IMR-90 (cell line): ENCODE measurements at regions not wholly inside any gene's neighbourhood (a gene's known extent, or its start where the extent isn't known, plus 50 kb on each side); places are given as distances from the start of the nearest gene placed in this dataset.

Experiments
- ATAC-seq: fragments of 200-7000 bp; cut with Tn5 transposase; 2 replicates; pipeline ENCODE4 v1.9.1; 2020; ENCODE audit warnings: low read depth, mild to moderate bottlenecking, moderate library complexity
- BruUV-seq: library from RNA; stranded (reverse); fragments of 400-500 nt; replicated peaks from 2 replicates; lab custom pipeline; 2021; lab: Mats Ljungman, UMichigan
- CTCF ChIA-PET: fragments of 300-600 bp; formaldehyde crosslinking; extraction: SDS; loops from one replicate; lab custom pipeline; 2021; ENCODE audit warnings: antibody characterized with exemption; lab: Yijun Ruan, JAX
- POLR2A ChIA-PET: fragments of 300-600 bp; sonication (Branson Sonifier 250); formaldehyde crosslinking; loops from one replicate; lab custom pipeline; 2022; ENCODE audit warnings: antibody characterized with exemption; ENCODE audit not compliant: unreplicated experiment; lab: Charles Lee
- DNase-seq: peaks from one replicate; pipeline ENCODE4 v3.0.0; 2013
- H2AFZ ChIP-seq: replicated peaks from 2 replicates; pipeline ENCODE3; 2013; ENCODE audit warnings: low read length, mild to moderate bottlenecking; ENCODE audit not compliant: poor library complexity
- H2AK5ac ChIP-seq: 2 replicates; pipeline ENCODE4 v1.6.1; 2013; ENCODE audit warnings: low read depth, low read length, inconsistent platforms
- H2AK9ac ChIP-seq: replicated peaks from 2 replicates; pipeline ENCODE3; 2013; ENCODE audit warnings: mild to moderate bottlenecking, low read depth, low read length, moderate library complexity; ENCODE audit not compliant: poor library complexity
- H2BK120ac ChIP-seq: 2 replicates; pipeline ENCODE4 v1.6.1; 2013; ENCODE audit warnings: low read depth, low read length, inconsistent platforms
- H2BK15ac ChIP-seq: 3 replicates; pipeline ENCODE4 v1.6.1; 2013; ENCODE audit warnings: low read depth, low read length, inconsistent platforms
- H2BK20ac ChIP-seq: 2 replicates; pipeline ENCODE4 v1.6.1; 2013; ENCODE audit warnings: low read depth, mild to moderate bottlenecking, inconsistent platforms, low read length, moderate library complexity
- H2BK5ac ChIP-seq: 2 replicates; pipeline ENCODE4 v1.6.1; 2013; ENCODE audit warnings: mild to moderate bottlenecking, low read depth, low read length, inconsistent platforms; ENCODE audit not compliant: poor library complexity, severe bottlenecking
- H3K14ac ChIP-seq: replicated peaks from 2 replicates; pipeline ENCODE4 v1.6.1; 2013; ENCODE audit warnings: low read depth, low read length, inconsistent platforms
- H3K18ac ChIP-seq: 2 replicates; pipeline ENCODE4 v1.6.1; 2013; ENCODE audit warnings: low read depth, low read length, control low read depth
- H3K23ac ChIP-seq: 2 replicates; pipeline ENCODE4 v1.6.1; 2013; ENCODE audit warnings: low read depth, low read length, inconsistent platforms
- H3K27ac ChIP-seq: 2 replicates; pipeline ENCODE4 v1.5.1; 2013; ENCODE audit warnings: mild to moderate bottlenecking, control low read depth, low read length; ENCODE audit not compliant: insufficient read depth
- H3K27me3 ChIP-seq: 2 replicates; pipeline ENCODE4 v1.6.1; 2013; ENCODE audit warnings: low read length; ENCODE audit not compliant: control insufficient read depth, insufficient read depth
- H3K36me3 ChIP-seq: 2 replicates; pipeline ENCODE4 v1.6.1; 2013; ENCODE audit warnings: low read length, mixed read lengths; ENCODE audit not compliant: control insufficient read depth, insufficient read depth
- H3K4ac ChIP-seq: 2 replicates; pipeline ENCODE4 v1.6.1; 2013; ENCODE audit warnings: low read depth, low read length, inconsistent platforms
- H3K4me1 ChIP-seq: 2 replicates; pipeline ENCODE4 v1.6.1; 2013; ENCODE audit warnings: low read length, mixed read lengths; ENCODE audit not compliant: control insufficient read depth, insufficient read depth
- H3K4me2 ChIP-seq: 2 replicates; pipeline ENCODE4 v1.6.1; 2013; ENCODE audit warnings: low read depth, mild to moderate bottlenecking, control low read depth, low read length, moderate library complexity
- H3K4me3 ChIP-seq: 2 replicates; pipeline ENCODE4 v1.5.1; 2013; ENCODE audit warnings: low read depth, mild to moderate bottlenecking, control low read depth, low read length, moderate library complexity; ENCODE audit not compliant: insufficient read depth
- H3K56ac ChIP-seq: 2 replicates; pipeline ENCODE4 v1.6.1; 2013; ENCODE audit warnings: low read length, inconsistent platforms; ENCODE audit not compliant: insufficient read depth; ENCODE audit errors: extremely low read depth
- H3K79me1 ChIP-seq, 2 experiments: 2 replicates each; pipeline ENCODE4 v1.6.1; 2013; ENCODE audit warnings: low read length in 2 of 2, inconsistent platforms in 1 of 2, low read depth in 1 of 2
- H3K9ac ChIP-seq: 2 replicates; pipeline ENCODE4 v1.6.1; 2013; ENCODE audit warnings: low read depth, low read length, control low read depth
- H3K9me1 ChIP-seq: 2 replicates; pipeline ENCODE4 v1.6.1; 2013; ENCODE audit warnings: low read length, inconsistent platforms; ENCODE audit not compliant: insufficient read depth
- H3K9me3 ChIP-seq: 2 replicates; pipeline ENCODE4 v1.6.1; 2013; ENCODE audit warnings: low read length; ENCODE audit not compliant: control insufficient read depth, insufficient read depth
- H4K20me1 ChIP-seq: 2 replicates; pipeline ENCODE4 v1.6.1; 2013; ENCODE audit warnings: low read length, inconsistent platforms; ENCODE audit not compliant: insufficient read depth
- H4K5ac ChIP-seq: 2 replicates; pipeline ENCODE4 v1.6.1; 2013; ENCODE audit warnings: mild to moderate bottlenecking, low read depth, low read length, control low read depth
- H4K8ac ChIP-seq, 2 experiments: 2 replicates each; pipeline ENCODE4 v1.6.1; 2013; ENCODE audit warnings: low read depth in 2 of 2, low read length in 2 of 2, control low read depth in 1 of 2, inconsistent platforms in 1 of 2
- H4K91ac ChIP-seq: 2 replicates; pipeline ENCODE4 v1.6.1; 2013; ENCODE audit warnings: low read depth, low read length, inconsistent platforms; ENCODE audit not compliant: insufficient read depth
- BHLHE40 ChIP-seq: fragments of 150-350 bp; IDR thresholded peaks from 2 replicates; pipeline ENCODE4 v1.6.1; 2016; ENCODE audit warnings: mild to moderate bottlenecking, low read depth, low read length
- CEBPB ChIP-seq: IDR thresholded peaks from 2 replicates; pipeline ENCODE4 v1.6.1; 2012; ENCODE audit warnings: low read depth, low read length, improper control_type of control experiment
- CHD1 ChIP-seq: IDR thresholded peaks from 2 replicates; pipeline ENCODE4 v1.6.1; 2012; ENCODE audit warnings: low read depth, low read length, improper control_type of control experiment
- CTCF ChIP-seq: conservative IDR thresholded peaks from 2 replicates; pipeline ENCODE4 v1.5.1; 2012; ENCODE audit warnings: mild to moderate bottlenecking, low read depth, low read length, improper control_type of control experiment
- ELK1 ChIP-seq: fragments of 150-350 bp; IDR thresholded peaks from 2 replicates; pipeline ENCODE4 v1.6.1; 2016; ENCODE audit warnings: low read depth, mild to moderate bottlenecking, low read length, moderate library complexity, borderline replicate concordance
- FOS ChIP-seq: fragments of 150-350 bp; IDR thresholded peaks from 2 replicates; pipeline ENCODE4 v1.6.1; 2016; ENCODE audit warnings: low read depth, low read length
- MAFK ChIP-seq: IDR thresholded peaks from 2 replicates; pipeline ENCODE4 v1.6.1; 2012; ENCODE audit warnings: low read depth, low read length, improper control_type of control experiment
- MAZ ChIP-seq: IDR thresholded peaks from 2 replicates; pipeline ENCODE4 v1.6.1; 2012; ENCODE audit warnings: low read depth, mild to moderate bottlenecking, low read length, improper control_type of control experiment, moderate library complexity, borderline replicate concordance
- MXI1 ChIP-seq: IDR thresholded peaks from 2 replicates; pipeline ENCODE4 v1.6.1; 2012; ENCODE audit warnings: low read depth, mild to moderate bottlenecking, low read length, moderate library complexity, borderline replicate concordance
- NFE2L2 ChIP-seq: fragments of 150-350 bp; IDR thresholded peaks from 2 replicates; pipeline ENCODE4 v1.6.1; 2016; ENCODE audit warnings: low read depth, mild to moderate bottlenecking, low read length
- POLR2A ChIP-seq: IDR thresholded peaks from 2 replicates; pipeline ENCODE4 v1.6.1; 2012; ENCODE audit warnings: mild to moderate bottlenecking, low read depth, low read length
- RAD21 ChIP-seq: IDR thresholded peaks from 2 replicates; pipeline ENCODE4 v1.6.1; 2012; ENCODE audit warnings: low read length, improper control_type of control experiment
- RCOR1 ChIP-seq: IDR thresholded peaks from 2 replicates; pipeline ENCODE4 v1.6.1; 2012; ENCODE audit warnings: mild to moderate bottlenecking, low read length, improper control_type of control experiment; ENCODE audit not compliant: insufficient replicate concordance
- RFX5 ChIP-seq: IDR thresholded peaks from 2 replicates; pipeline ENCODE4 v1.8.0; 2012; ENCODE audit warnings: low read depth, mild to moderate bottlenecking, low read length, moderate library complexity
- SMC3 ChIP-seq: fragments of 150-350 bp; IDR thresholded peaks from 2 replicates; pipeline ENCODE4 v1.6.1; 2016; ENCODE audit warnings: low read depth, mild to moderate bottlenecking, antibody characterized with exemption, low read length, moderate library complexity
- USF2 ChIP-seq: fragments of 150-350 bp; IDR thresholded peaks from 2 replicates; pipeline ENCODE4 v1.6.1; 2017; ENCODE audit warnings: mild to moderate bottlenecking, antibody characterized with exemption, low read length, low read depth
- WGBS, 2 experiments: methylation state at CpG; one replicate each; pipeline versions ENCODE4 v1.1.5 to v1.1.7; 2013; ENCODE audit warnings: missing lambda C conversion rate in 2 of 2; ENCODE audit not compliant: insufficient read length in 1 of 2; ENCODE audit errors: extremely low coverage in 2 of 2; 5-methylcytosine and 5-hydroxymethylcytosine counted together
- dilution Hi-C: fragments of 300-500 bp; cut with HindIII; formaldehyde crosslinking; loops from one replicate; pipeline ENCODE4 v1.14.3; 2018; ENCODE audit warnings: low sequenced_read_pairs; ENCODE audit not compliant: unreplicated experiment
- in situ Hi-C: fragments of 300-500 bp; cut with MboI; formaldehyde crosslinking; loops from 3 replicates; pipeline ENCODE4 v1.14.3; 2019; ENCODE audit warnings: low sequenced_read_pairs, inconsistent platforms, mixed read lengths
- intact Hi-C: fragments of 100-400 bp; cut with micrococcal nuclease; formaldehyde crosslinking; loops from 2 replicates; pipeline ENCODE4 v1.10.0; 2022

- Histone ChIP-seq H2BK15ac (no peak overlapping the region), H4K5ac (no peak overlapping the region), H3K4ac (no peak overlapping the region), H3K27ac (no peak overlapping the region), H2BK20ac (no peak overlapping the region), H3K23ac (no peak overlapping the region), H3K27me3 (no peaks in the 10 kb centered on the region), H3K4me3 (no peak overlapping the region), H4K91ac (no peak overlapping the region), H3K79me1 (no peaks in the 10 kb centered on the region), H2BK120ac (no peak overlapping the region), H3K4me2 (no peak overlapping the region), H2AK9ac (no peak overlapping the region), H3K4me1 (no peaks in the 10 kb centered on the region), H3K18ac (no peak overlapping the region), H3K9me1 (no peaks in the 10 kb centered on the region), H3K9me3 (no peaks in the 10 kb centered on the region), H2BK5ac (no peak overlapping the region), H3K14ac (no peak overlapping the region), H3K36me3 (no peaks in the 10 kb centered on the region), H4K8ac (no peak overlapping the region), H2AFZ (no peak overlapping the region), H2AK5ac (no peak overlapping the region), H4K20me1 (no peaks in the 10 kb centered on the region), H3K9ac (no peak overlapping the region), H3K56ac (no peak overlapping the region)
- in situ Hi-C loops (no loop called here), intact Hi-C loops (no loop called here), dilution Hi-C loops (no loop called here)
- ChIA-PET POLR2A (no interaction called here), CTCF (no interaction called here)
- TF ChIP-seq BHLHE40, result no peak
- no peak for TF ChIP-seq CTCF
- TF ChIP-seq CHD1, result no peak
- no peak for TF ChIP-seq RCOR1
- TF ChIP-seq RFX5, result no peak
- no peak for TF ChIP-seq CEBPB
- no peak for TF ChIP-seq NFE2L2
- TF ChIP-seq MAZ, result no peak
- no peak for TF ChIP-seq MXI1
- TF ChIP-seq FOS, result no peak
- no peak for TF ChIP-seq RAD21
- no peak for TF ChIP-seq POLR2A
- TF ChIP-seq MAFK, result no peak
- TF ChIP-seq USF2, result no peak
- TF ChIP-seq ELK1, result no peak
- TF ChIP-seq SMC3, result no peak
- no peak for ATAC-seq
- DNase-seq, result no peak
- no CpG with 5 or more reads among the region's 2 CpGs for WGBS, 2 experiments
- no TSS peak for BruUV-seq
Measured at GRCh38 chr1:229920683-229921082, 146.4 kb upstream of the GALNT2 start.
